GM23338 (cell line): ENCODE measurements at regions not wholly inside any gene's neighbourhood (a gene's known extent, or its start where the extent isn't known, plus 50 kb on each side); places are given as distances from the start of the nearest gene placed in this dataset.

Experiments used
- ATAC-seq: fragments of 200-7000 bp; cut with Tn5 transposase; 3 replicates; pipeline ENCODE4 v1.9.1; 2020
- DNase-seq: peaks from one replicate; pipeline ENCODE4 v3.0.0-alpha.2; 2015; ENCODE audit warnings: low spot score
- H2AFZ ChIP-seq: fragments of 200-600 bp; sonication (generic); 2 replicates; pipeline ENCODE4 v1.8.0; 2016; ENCODE audit warnings: antibody characterized with exemption, mild to moderate bottlenecking, moderate library complexity
- H3F3A ChIP-seq: fragments of 200-600 bp; sonication (generic); replicated peaks from 2 replicates; pipeline ENCODE4 v1.8.0; 2017; ENCODE audit warnings: antibody characterized with exemption, mixed run types, low read depth
- H3K27ac ChIP-seq: fragments of 200-600 bp; sonication (generic); 2 replicates; pipeline ENCODE4 v1.6.1; 2016; ENCODE audit warnings: low read depth
- H3K27me3 ChIP-seq: fragments of 200-600 bp; sonication (generic); 2 replicates; pipeline ENCODE4 v1.8.0; 2016; ENCODE audit warnings: mild to moderate bottlenecking, mixed run types, moderate library complexity; ENCODE audit not compliant: insufficient read depth
- H3K36me3 ChIP-seq: fragments of 200-600 bp; sonication (generic); 2 replicates; pipeline ENCODE4 v1.8.0; 2016; ENCODE audit warnings: mild to moderate bottlenecking; ENCODE audit not compliant: insufficient read depth
- H3K4me1 ChIP-seq: fragments of 200-600 bp; sonication (generic); 2 replicates; pipeline ENCODE4 v1.8.0; 2016; ENCODE audit warnings: mild to moderate bottlenecking, moderate library complexity; ENCODE audit not compliant: insufficient read depth
- H3K4me2 ChIP-seq: fragments of 200-600 bp; sonication (generic); 2 replicates; pipeline ENCODE4 v1.7.1; 2017; ENCODE audit warnings: mixed run types
- H3K4me3 ChIP-seq: fragments of 200-600 bp; sonication (generic); 2 replicates; pipeline ENCODE4 v1.6.1; 2016; ENCODE audit warnings: mixed run types
- H3K79me2 ChIP-seq: fragments of 200-600 bp; sonication (generic); replicated peaks from 2 replicates; pipeline ENCODE4 v1.8.0; 2017; ENCODE audit warnings: mild to moderate bottlenecking; ENCODE audit not compliant: insufficient read depth
- H3K9me2 ChIP-seq: fragments of 200-600 bp; sonication (generic); 2 replicates; pipeline ENCODE4 v1.8.0; 2017; ENCODE audit not compliant: insufficient read depth
- H4K20me1 ChIP-seq: fragments of 200-600 bp; sonication (generic); replicated peaks from 2 replicates; pipeline ENCODE4 v1.8.0; 2017; ENCODE audit warnings: mild to moderate bottlenecking; ENCODE audit not compliant: insufficient read depth
- H3K27ac Mint-ChIP-seq: 2 replicates; pipeline ENCODE4 v1.8.0; 2020; ENCODE audit warnings: inconsistent platforms, mild to moderate bottlenecking, moderate library complexity, mixed read lengths
- H3K27me3 Mint-ChIP-seq: 3 replicates; pipeline ENCODE4 v1.8.0; 2022; ENCODE audit warnings: low read depth, mild to moderate bottlenecking, moderate library complexity, mixed read lengths, inconsistent platforms; ENCODE audit not compliant: insufficient read depth, poor library complexity
- H3K36me3 Mint-ChIP-seq: 3 replicates; pipeline ENCODE4 v1.8.0; 2021; ENCODE audit warnings: low read depth, mild to moderate bottlenecking, inconsistent platforms, moderate library complexity, mixed read lengths
- H3K4me1 Mint-ChIP-seq: 3 replicates; pipeline ENCODE4 v1.8.0; 2020; ENCODE audit warnings: mild to moderate bottlenecking, inconsistent platforms, mixed read lengths
- H3K4me3 Mint-ChIP-seq: 3 replicates; pipeline ENCODE4 v1.8.0; 2021; ENCODE audit warnings: moderate library complexity, mild to moderate bottlenecking, inconsistent platforms, mixed read lengths
- H3K9me3 Mint-ChIP-seq: 3 replicates; pipeline ENCODE4 v1.8.0; 2020; ENCODE audit warnings: moderate library complexity, mild to moderate bottlenecking, inconsistent platforms, mixed read lengths
- NANOG ChIP-seq: IDR thresholded peaks from 2 replicates; pipeline ENCODE4 v1.6.1; 2016; ENCODE audit warnings: antibody characterized with exemption, borderline replicate concordance
- POLR2AphosphoS5 ChIP-seq: IDR thresholded peaks from 2 replicates; pipeline ENCODE4 v1.6.1; 2016; ENCODE audit warnings: antibody characterized with exemption, low read depth
- REST ChIP-seq: IDR thresholded peaks from one replicate; pipeline ENCODE4 v1.6.1; 2018; ENCODE audit warnings: antibody characterized with exemption; ENCODE audit not compliant: unreplicated experiment
- STAT1 ChIP-seq: IDR thresholded peaks from one replicate; pipeline ENCODE4 v1.6.1; 2016; ENCODE audit warnings: antibody characterized with exemption; ENCODE audit not compliant: unreplicated experiment
- ZNF114 ChIP-seq: fragments of 250-450 bp; sonication (Bioruptor Pico); IDR thresholded peaks from 2 replicates; pipeline ENCODE4 v1.5.0; 2020; ENCODE audit warnings: mild to moderate bottlenecking, moderate library complexity
- ZNF331 ChIP-seq: fragments of 250-450 bp; sonication (Bioruptor Pico); IDR thresholded peaks from 2 replicates; pipeline ENCODE4 v1.5.0; 2020; ENCODE audit warnings: low read depth, mild to moderate bottlenecking, moderate library complexity
- ZNF462 ChIP-seq: fragments of 250-450 bp; sonication (Bioruptor Pico); IDR thresholded peaks from 2 replicates; pipeline ENCODE4 v1.5.0; 2020; ENCODE audit warnings: mild to moderate bottlenecking, moderate library complexity

GRCh38 chr5:103943230-103943629 lies 380.6 kb upstream of the NUDT12 start:
- DNase-seq: no peak

More at GRCh38 chr5:103943230-103943629, 380.6 kb upstream of the NUDT12 start:
- ATAC-seq: no peak
- no peaks in the 10 kb centered on the region for H3F3A ChIP-seq
- Mint-ChIP-seq H3K9me3 (no peaks in the 10 kb centered on the region), H3K36me3 (no peaks in the 10 kb centered on the region), H3K4me3 (no peak overlapping the region), H3K4me1 (no peaks in the 10 kb centered on the region), H3K27me3 (no peaks in the 10 kb centered on the region), H3K27ac (no peak overlapping the region)
- H3K79me2 ChIP-seq: no peaks in the 10 kb centered on the region
- no peaks in the 10 kb centered on the region for H3K9me2 ChIP-seq
- no peaks in the 10 kb centered on the region for H3K27me3 ChIP-seq
- H4K20me1 ChIP-seq: no peaks in the 10 kb centered on the region
- no peak overlapping the region for H3K4me2 ChIP-seq
- H3K4me3 ChIP-seq: no peak overlapping the region
- TF ChIP-seq ZNF462 (CRISPR knock-in tag) (no peak), STAT1 (no peak), NANOG (no peak), ZNF114 (no peak), ZNF331 (CRISPR knock-in tag) (no peak), REST (no peak), POLR2AphosphoS5 (no peak)
- H3K27ac ChIP-seq: no peak overlapping the region
- H3K4me1 ChIP-seq: no peaks in the 10 kb centered on the region
- no peaks in the 10 kb centered on the region for H3K36me3 ChIP-seq
- no peak overlapping the region for H2AFZ ChIP-seq
